GM12872 (cell line): ENCODE measurements at regions not wholly inside any gene's neighbourhood (a gene's known extent, or its start where the extent isn't known, plus 50 kb on each side); places are given as distances from the start of the nearest gene placed in this dataset.

ENCODE experiments used
- TF ChIP-seq, protein P1 (sequence below): IDR thresholded peaks from 3 replicates; pipeline ENCODE4 v1.5.1; 2011; ENCODE audit warnings: low read depth, mild to moderate bottlenecking, low read length, moderate library complexity; ENCODE audit not compliant: insufficient read depth

DNA sequence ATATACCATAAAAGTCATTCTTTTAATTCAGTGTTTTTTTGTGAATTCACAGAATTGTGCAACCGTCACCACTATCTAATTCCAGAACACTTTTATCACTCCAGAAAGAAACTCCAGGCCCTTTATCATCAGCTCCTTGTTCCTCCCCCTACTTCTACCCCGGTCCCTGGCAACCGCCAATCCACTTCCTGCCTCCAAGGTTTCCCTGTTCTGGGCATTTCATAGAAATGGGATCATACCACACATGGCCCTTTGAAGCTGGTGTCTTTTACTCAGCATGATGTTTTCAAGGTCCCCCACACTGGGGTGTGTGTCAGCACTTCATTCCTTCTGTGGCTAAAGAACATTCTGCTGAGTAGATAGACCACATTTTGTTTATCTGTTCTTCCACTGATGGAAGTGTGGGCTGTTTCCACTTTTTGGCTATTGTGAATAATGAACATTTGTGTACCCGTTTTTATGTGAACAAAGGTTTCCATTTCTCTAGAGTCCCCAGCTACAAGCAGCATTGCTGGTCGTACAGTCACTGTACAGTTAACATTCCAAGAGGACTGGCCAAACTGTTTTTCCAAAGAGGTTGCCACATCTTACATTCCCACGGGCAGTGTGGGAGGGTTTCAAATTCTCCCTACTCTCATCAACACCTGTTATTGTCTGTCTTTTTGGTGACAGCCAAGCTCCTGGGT, 75.8 kb upstream of the ZNF469 start:
- TF ChIP-seq, protein P1, sequence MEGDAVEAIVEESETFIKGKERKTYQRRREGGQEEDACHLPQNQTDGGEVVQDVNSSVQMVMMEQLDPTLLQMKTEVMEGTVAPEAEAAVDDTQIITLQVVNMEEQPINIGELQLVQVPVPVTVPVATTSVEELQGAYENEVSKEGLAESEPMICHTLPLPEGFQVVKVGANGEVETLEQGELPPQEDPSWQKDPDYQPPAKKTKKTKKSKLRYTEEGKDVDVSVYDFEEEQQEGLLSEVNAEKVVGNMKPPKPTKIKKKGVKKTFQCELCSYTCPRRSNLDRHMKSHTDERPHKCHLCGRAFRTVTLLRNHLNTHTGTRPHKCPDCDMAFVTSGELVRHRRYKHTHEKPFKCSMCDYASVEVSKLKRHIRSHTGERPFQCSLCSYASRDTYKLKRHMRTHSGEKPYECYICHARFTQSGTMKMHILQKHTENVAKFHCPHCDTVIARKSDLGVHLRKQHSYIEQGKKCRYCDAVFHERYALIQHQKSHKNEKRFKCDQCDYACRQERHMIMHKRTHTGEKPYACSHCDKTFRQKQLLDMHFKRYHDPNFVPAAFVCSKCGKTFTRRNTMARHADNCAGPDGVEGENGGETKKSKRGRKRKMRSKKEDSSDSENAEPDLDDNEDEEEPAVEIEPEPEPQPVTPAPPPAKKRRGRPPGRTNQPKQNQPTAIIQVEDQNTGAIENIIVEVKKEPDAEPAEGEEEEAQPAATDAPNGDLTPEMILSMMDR = no peak

- TF ChIP-seq, protein P1 = no peak
These were observed 74.2 kb upstream of the ZNF469 start for GRCh38 chr16:88308441-88309173.

GRCh38 chr16:88309174-88309907, 73.4 kb upstream of the ZNF469 start:
- TF ChIP-seq, protein P1 = no peak

DNA sequence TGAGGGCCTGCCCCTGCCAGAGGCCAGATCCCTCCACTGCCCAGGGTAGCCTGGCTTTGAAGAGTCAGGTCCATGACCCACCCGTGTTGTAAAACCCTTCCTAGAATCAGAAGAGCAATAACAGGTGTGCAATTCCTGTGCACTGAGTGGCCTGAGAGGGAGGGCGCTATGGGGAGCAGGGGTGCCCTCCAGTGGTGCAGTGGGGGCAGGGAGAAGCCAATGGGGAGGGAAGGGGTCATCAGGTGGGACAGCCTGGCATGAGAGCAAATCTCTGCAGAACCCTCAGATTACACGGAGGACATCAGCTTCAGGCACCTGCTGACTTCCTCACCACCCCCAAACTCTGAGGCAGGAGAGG, 72.9 kb upstream of the ZNF469 start:
- TF ChIP-seq, protein P1 = 0 out of 3 replicates have a peak, but pooled peaks have one; percentile 12

- TF ChIP-seq, protein P1 = no peak
These were observed 71.8 kb upstream of the ZNF469 start for GRCh38 chr16:88310796-88311605.

DNA sequence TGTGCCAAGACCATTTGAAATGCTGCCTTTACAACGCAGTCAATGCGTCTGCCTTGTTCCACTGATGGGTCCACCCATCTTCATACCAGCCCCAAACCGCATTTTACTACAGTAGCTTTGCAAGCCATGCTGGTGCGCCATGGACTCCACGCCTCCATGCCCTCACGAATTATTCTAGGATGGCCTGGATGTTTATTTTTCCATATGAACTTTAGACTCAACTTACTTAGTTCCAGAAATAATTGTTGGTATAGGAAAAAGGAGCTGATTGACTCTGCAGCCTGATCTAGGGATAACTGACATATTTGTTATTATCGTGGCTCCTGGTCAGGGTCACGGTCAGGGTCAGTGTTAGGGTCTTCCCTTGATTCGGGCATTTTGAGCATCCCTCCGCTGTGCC, 70.0 kb upstream of the ZNF469 start:
- TF ChIP-seq, protein P1 = no peak

DNA sequence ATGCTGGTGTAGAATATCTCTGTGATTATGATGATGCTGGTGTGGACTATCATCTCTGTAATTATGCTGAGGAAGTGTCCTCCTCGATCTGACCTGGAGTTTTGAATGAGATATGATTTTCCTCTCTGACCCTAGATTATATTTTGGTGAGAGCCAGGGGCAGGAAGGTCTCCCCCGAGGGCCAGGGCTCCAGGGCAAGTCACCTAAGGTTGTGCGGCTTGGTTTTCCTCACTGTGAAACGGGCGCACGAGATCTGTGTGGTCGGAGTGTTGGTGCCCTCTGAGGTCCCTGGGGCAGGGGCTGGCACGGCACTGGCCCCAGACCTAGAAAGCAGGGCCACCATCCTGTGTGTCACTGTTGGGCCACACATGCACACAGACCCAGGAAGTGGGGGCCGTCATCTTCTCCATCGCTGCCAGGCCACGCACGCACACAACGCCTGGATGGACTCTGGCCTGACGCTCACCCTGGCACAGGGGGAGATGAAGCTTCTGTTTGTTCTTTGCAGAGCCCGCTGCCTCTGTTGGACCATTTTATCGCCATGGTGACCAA, 67.7 kb upstream of the ZNF469 start:
- TF ChIP-seq, protein P1 = no peak
